ENCODE measurements at regions not wholly inside any gene's neighbourhood (a gene's known extent, or its start where the extent isn't known, plus 50 kb on each side); places are given as distances from the start of the nearest gene placed in this dataset.

DNA sequence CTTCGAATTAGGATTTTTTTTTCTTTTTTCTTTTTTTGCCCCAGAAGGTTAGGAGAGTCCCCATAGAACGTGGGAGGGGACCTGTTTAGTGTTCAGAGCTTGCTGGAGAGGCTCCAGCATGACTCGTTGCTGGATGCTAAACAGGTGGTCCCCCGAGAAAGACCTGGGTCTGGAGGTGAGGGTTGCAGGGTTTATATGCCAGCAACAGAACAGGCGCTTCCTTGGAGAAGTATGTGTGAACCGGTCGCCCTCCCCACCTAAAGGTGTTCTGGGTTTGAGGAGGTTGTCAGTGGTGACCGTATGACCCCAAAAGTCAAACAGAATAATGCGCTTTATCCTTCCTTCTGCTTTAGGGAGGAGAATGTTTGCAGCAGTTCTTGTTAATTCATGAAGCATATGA is 52.1 kb upstream of the SHOX start:
- Mint-ChIP-seq H3K4me3 (ENCODE audit: unreplicated experiment) (no peak overlapping the region), H3K27ac (ENCODE audit: unreplicated experiment) (no peak overlapping the region), H3K9me3 (ENCODE audit: unreplicated experiment) (peaks cover 6% of the 10 kb centered on the region), H3K27me3 (ENCODE audit: low read depth, unreplicated experiment) (no peaks in the 10 kb centered on the region), H3K36me3 (ENCODE audit: low read depth, unreplicated experiment) (no peaks in the 10 kb centered on the region), H3K4me1 (ENCODE audit: low read depth, unreplicated experiment) (no peaks in the 10 kb centered on the region)
- DNase-seq (ENCODE audit: low read depth) (no peak), FAIRE-seq (no peak)
- Histone ChIP-seq H3K9ac (ENCODE audit: low read length) (no peak overlapping the region), H3K4me1 (ENCODE audit: insufficient read depth, low read length) (no peaks in the 10 kb centered on the region), H3K79me2 (ENCODE audit: insufficient read depth, low read length) (no peaks in the 10 kb centered on the region), H3K4me3 (ENCODE audit: insufficient read depth, low read depth, low read length) (no peak overlapping the region), H3K9me3 (ENCODE audit: insufficient read depth, low read depth, low read length) (peaks cover 12% of the 10 kb centered on the region), H3K27ac (ENCODE audit: low read depth, low read length) (no peak overlapping the region), H2AFZ (ENCODE audit: low read depth, low read length) (no peak overlapping the region), H4K20me1 (ENCODE audit: insufficient read depth, low read length) (no peaks in the 10 kb centered on the region), H3K27me3 (ENCODE audit: insufficient read depth, low read length) (no peaks in the 10 kb centered on the region), H3K36me3 (ENCODE audit: insufficient read depth, low read length) (no peaks in the 10 kb centered on the region), H3K4me2 (ENCODE audit: low read length) (no peak overlapping the region)
- TF ChIP-seq, protein P1, sequence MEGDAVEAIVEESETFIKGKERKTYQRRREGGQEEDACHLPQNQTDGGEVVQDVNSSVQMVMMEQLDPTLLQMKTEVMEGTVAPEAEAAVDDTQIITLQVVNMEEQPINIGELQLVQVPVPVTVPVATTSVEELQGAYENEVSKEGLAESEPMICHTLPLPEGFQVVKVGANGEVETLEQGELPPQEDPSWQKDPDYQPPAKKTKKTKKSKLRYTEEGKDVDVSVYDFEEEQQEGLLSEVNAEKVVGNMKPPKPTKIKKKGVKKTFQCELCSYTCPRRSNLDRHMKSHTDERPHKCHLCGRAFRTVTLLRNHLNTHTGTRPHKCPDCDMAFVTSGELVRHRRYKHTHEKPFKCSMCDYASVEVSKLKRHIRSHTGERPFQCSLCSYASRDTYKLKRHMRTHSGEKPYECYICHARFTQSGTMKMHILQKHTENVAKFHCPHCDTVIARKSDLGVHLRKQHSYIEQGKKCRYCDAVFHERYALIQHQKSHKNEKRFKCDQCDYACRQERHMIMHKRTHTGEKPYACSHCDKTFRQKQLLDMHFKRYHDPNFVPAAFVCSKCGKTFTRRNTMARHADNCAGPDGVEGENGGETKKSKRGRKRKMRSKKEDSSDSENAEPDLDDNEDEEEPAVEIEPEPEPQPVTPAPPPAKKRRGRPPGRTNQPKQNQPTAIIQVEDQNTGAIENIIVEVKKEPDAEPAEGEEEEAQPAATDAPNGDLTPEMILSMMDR (IDR thresholded peaks at IDR 0.05; ENCODE audit: insufficient read depth, low read depth, low read length): no peak
- TF ChIP-seq EZH2 (IDR thresholded peaks at IDR 0.05; ENCODE audit: insufficient read depth, low read length): no peak

GRCh38 chrX:580030-580429 is 50.6 kb upstream of the SHOX start:
- Mint-ChIP-seq H3K27me3 (ENCODE audit: low read depth, unreplicated experiment) (no peaks in the 10 kb centered on the region), H3K4me1 (ENCODE audit: low read depth, unreplicated experiment) (no peaks in the 10 kb centered on the region), H3K9me3 (ENCODE audit: unreplicated experiment) (peaks cover 6% of the 10 kb centered on the region), H3K36me3 (ENCODE audit: low read depth, unreplicated experiment) (no peaks in the 10 kb centered on the region), H3K4me3 (ENCODE audit: unreplicated experiment) (no peak overlapping the region), H3K27ac (ENCODE audit: unreplicated experiment) (no peak overlapping the region)
- H4K20me1 ChIP-seq (ENCODE audit: insufficient read depth, low read length): no peaks in the 10 kb centered on the region
- H3K9me3 ChIP-seq (ENCODE audit: insufficient read depth, low read depth, low read length): peaks cover 12% of the 10 kb centered on the region
- DNase-seq (ENCODE audit: low read depth): no peak
- no peak overlapping the region for H3K27ac ChIP-seq (ENCODE audit: low read depth, low read length)
- H3K4me1 ChIP-seq (ENCODE audit: insufficient read depth, low read length): no peaks in the 10 kb centered on the region
- TF ChIP-seq, protein P1 (IDR thresholded peaks at IDR 0.05; ENCODE audit: insufficient read depth, low read depth, low read length): no peak
- no peak for TF ChIP-seq EZH2 (IDR thresholded peaks at IDR 0.05; ENCODE audit: insufficient read depth, low read length)
- no peak overlapping the region for H2AFZ ChIP-seq (ENCODE audit: low read depth, low read length)
- no peaks in the 10 kb centered on the region for H3K27me3 ChIP-seq (ENCODE audit: insufficient read depth, low read length)
- H3K79me2 ChIP-seq (ENCODE audit: insufficient read depth, low read length): no peaks in the 10 kb centered on the region
- no peaks in the 10 kb centered on the region for H3K36me3 ChIP-seq (ENCODE audit: insufficient read depth, low read length)
- H3K9ac ChIP-seq (ENCODE audit: low read length): no peak overlapping the region
- no peak for FAIRE-seq
- H3K4me2 ChIP-seq (ENCODE audit: low read length): no peak overlapping the region
- no peak overlapping the region for H3K4me3 ChIP-seq (ENCODE audit: insufficient read depth, low read depth, low read length)

Measured in astrocyte (in vitro differentiated cells and primary cell).